Erythroblast (primary cell): ENCODE measurements at regions not wholly inside any gene's neighbourhood (a gene's known extent, or its start where the extent isn't known, plus 50 kb on each side); places are given as distances from the start of the nearest gene placed in this dataset.

Experiments
- GATA1 ChIP-seq: IDR thresholded peaks from 2 replicates; pipeline ENCODE4 v1.6.1; 2011; ENCODE audit warnings: low read depth, mild to moderate bottlenecking, control low read depth, low read length, moderate library complexity
- POLR2A ChIP-seq: IDR thresholded peaks from 2 replicates; pipeline ENCODE4 v1.6.1; 2011; ENCODE audit warnings: mild to moderate bottlenecking, low read length

DNA sequence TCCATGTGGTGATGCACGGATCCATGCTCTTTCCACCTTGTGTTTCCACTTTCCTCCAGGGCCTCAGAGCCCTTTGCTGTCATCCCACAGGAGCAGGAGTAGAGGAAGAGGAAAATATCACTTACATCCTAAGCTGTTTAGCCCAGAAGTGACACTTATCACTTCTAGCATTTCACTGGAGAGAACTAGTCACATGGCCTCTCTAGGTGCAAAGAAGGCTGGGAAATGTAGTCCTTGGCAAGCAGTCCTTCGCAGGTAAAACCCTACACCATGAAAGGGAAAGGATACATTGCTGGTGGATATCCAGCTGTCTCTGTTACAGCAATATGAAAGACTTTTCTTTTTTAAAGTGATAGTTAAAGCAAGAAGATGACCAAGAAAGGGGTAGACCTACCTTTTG lies 185.9 kb downstream of the RGS9 start:
- TF ChIP-seq POLR2A = no peak
- TF ChIP-seq GATA1 = no peak
